Brain microvascular endothelial cell (primary cell): ENCODE measurements at regions not wholly inside any gene's neighbourhood (a gene's known extent, or its start where the extent isn't known, plus 50 kb on each side); places are given as distances from the start of the nearest gene placed in this dataset.

Experiments
- DNase-seq: peaks from one replicate; pipeline ENCODE4 v3.0.0-alpha.2; 2020
- H3K27ac ChIP-seq: fragments of 250-450 bp; sonication (Bioruptor Pico); 2 replicates; pipeline ENCODE4 v1.5.1; 2020; ENCODE audit warnings: mild to moderate bottlenecking, moderate library complexity
- H3K27me3 ChIP-seq: fragments of 250-450 bp; sonication (Bioruptor Pico); replicated peaks from 2 replicates; pipeline ENCODE4 v1.5.1; 2020; ENCODE audit warnings: mild to moderate bottlenecking
- H3K36me3 ChIP-seq: fragments of 250-450 bp; sonication (Bioruptor Pico); replicated peaks from 2 replicates; pipeline ENCODE4 v1.5.1; 2020; ENCODE audit warnings: mild to moderate bottlenecking
- H3K4me3 ChIP-seq: 2 replicates; pipeline ENCODE4 v1.5.1; 2011; ENCODE audit warnings: low read depth, mild to moderate bottlenecking, control low read depth, low read length, moderate library complexity
- in situ Hi-C: cut with HindIII; loops from 2 replicates; pipeline ENCODE4 v1.10.0; 2017; ENCODE audit warnings: low sequenced_read_pairs, low pct_ligation_motif_present
- TF ChIP-seq, protein P1 (sequence below): IDR thresholded peaks from 2 replicates; pipeline ENCODE4 v1.5.1; 2011; ENCODE audit warnings: low read depth, mild to moderate bottlenecking, moderate library complexity, low read length, control low read depth, inconsistent platforms; ENCODE audit errors: missing control alignments

- in situ Hi-C loops = no loop called here
- TF ChIP-seq, protein P1, sequence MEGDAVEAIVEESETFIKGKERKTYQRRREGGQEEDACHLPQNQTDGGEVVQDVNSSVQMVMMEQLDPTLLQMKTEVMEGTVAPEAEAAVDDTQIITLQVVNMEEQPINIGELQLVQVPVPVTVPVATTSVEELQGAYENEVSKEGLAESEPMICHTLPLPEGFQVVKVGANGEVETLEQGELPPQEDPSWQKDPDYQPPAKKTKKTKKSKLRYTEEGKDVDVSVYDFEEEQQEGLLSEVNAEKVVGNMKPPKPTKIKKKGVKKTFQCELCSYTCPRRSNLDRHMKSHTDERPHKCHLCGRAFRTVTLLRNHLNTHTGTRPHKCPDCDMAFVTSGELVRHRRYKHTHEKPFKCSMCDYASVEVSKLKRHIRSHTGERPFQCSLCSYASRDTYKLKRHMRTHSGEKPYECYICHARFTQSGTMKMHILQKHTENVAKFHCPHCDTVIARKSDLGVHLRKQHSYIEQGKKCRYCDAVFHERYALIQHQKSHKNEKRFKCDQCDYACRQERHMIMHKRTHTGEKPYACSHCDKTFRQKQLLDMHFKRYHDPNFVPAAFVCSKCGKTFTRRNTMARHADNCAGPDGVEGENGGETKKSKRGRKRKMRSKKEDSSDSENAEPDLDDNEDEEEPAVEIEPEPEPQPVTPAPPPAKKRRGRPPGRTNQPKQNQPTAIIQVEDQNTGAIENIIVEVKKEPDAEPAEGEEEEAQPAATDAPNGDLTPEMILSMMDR = no peak
- DNase-seq = no peak
- Histone ChIP-seq H3K36me3 (no peaks in the 10 kb centered on the region), H3K27me3 (no peaks in the 10 kb centered on the region), H3K4me3 (no peak overlapping the region), H3K27ac (no peak overlapping the region)
Observed at GRCh38 chr5:54738973-54739367, 221.4 kb downstream of the SNX18 start.

- no peaks in the 10 kb centered on the region for H3K27me3 ChIP-seq
- no peak for DNase-seq
- TF ChIP-seq, protein P1 = no peak
- no peak overlapping the region for H3K4me3 ChIP-seq
- in situ Hi-C loops = no loop called here
- H3K36me3 ChIP-seq = no peaks in the 10 kb centered on the region
- H3K27ac ChIP-seq = no peak overlapping the region
Observed at GRCh38 chr5:54738118-54738972, 220.8 kb downstream of the SNX18 start.

GRCh38 chr5:54736003-54736797 lies 218.6 kb downstream of the SNX18 start:
- in situ Hi-C loops = no loop called here

DNA sequence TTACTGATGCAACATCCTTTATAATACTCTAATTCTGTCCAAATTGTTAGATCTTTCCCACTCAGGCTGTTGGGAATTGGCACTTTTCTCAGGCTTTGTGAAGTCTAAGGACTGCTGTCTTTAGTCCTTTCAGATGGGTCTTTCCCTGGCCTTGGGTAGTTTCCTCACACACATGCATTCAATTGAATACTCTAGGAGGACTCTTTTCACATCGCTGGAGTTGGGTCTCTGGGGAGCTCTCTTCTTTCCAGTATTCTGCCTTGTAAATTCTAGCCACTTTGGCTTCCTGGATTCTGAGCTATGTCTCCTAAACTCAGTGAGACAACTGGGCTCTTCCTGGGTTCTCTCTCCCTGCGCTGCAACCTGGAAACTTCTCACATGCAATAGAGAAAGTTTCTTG lies 215.5 kb downstream of the SNX18 start:
- H3K27ac ChIP-seq = no peak overlapping the region
- H3K36me3 ChIP-seq = no peaks in the 10 kb centered on the region
- in situ Hi-C loops = no loop called here
- TF ChIP-seq, protein P1 = no peak
- H3K4me3 ChIP-seq = no peak overlapping the region
- H3K27me3 ChIP-seq = no peaks in the 10 kb centered on the region
- DNase-seq = no peak

More at GRCh38 chr5:54736003-54736797, 218.6 kb downstream of the SNX18 start:
- DNase-seq = no peak
- H3K27me3 ChIP-seq = no peaks in the 10 kb centered on the region
- H3K4me3 ChIP-seq = no peak overlapping the region
- H3K36me3 ChIP-seq = no peaks in the 10 kb centered on the region
- TF ChIP-seq, protein P1 = no peak
- no peak overlapping the region for H3K27ac ChIP-seq

DNA sequence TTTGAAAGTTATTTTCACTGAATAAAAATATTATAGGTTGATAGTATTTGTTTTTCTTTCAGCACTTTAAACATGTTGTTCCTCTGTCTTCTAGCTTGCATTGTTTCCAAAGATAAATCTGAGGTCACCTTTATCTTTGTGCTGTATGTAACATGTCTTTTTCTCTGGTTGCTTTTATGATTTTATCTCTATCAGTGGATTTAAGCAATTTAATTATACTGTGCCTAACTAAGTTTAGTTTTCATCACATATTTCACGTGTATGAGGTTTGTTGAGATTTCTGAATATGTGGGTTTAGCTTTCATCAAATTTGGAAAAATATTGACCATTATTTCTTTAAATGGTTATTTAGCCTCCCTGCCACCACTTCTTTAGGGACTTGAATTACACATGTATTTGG lies 214.5 kb downstream of the SNX18 start:
- Histone ChIP-seq H3K27me3 (no peaks in the 10 kb centered on the region), H3K4me3 (no peak overlapping the region), H3K36me3 (no peaks in the 10 kb centered on the region), H3K27ac (no peak overlapping the region)
- in situ Hi-C loops = no loop called here
- DNase-seq = no peak
- TF ChIP-seq, protein P1 = no peak
